HG02763 (cell line): ENCODE measurements at regions not wholly inside any gene's neighbourhood (a gene's known extent, or its start where the extent isn't known, plus 50 kb on each side); places are given as distances from the start of the nearest gene placed in this dataset.
"Not testable (repeated sequence)": the region's sequence is repeated elsewhere in the genome, so short reads cannot be mapped to it uniquely, and the experiment has no call there.

ENCODE experiments used
- ATAC-seq: cut with Tn5 transposase; IDR thresholded peaks from one replicate; pipeline ENCODE4 v1.9.1; 2021; ENCODE audit warnings: mild to moderate bottlenecking, moderate library complexity; ENCODE audit not compliant: unreplicated experiment

GRCh38 chr2:167697948-167698347, 549.4 kb downstream of the STK39 start:
- ATAC-seq = no peak

GRCh38 chr2:167697194-167697593, 550.2 kb downstream of the STK39 start:
- ATAC-seq = no peak

GRCh38 chr2:167692936-167693335, 554.5 kb downstream of the STK39 start:
- no peak for ATAC-seq

- ATAC-seq = no peak
Observed at GRCh38 chr2:167692191-167692590, 555.2 kb downstream of the STK39 start.

- ATAC-seq = no peak
Observed at GRCh38 chr2:167689444-167689843, 558.0 kb downstream of the STK39 start.

GRCh38 chr2:167686691-167687090, 560.7 kb downstream of the STK39 start:
- no peak for ATAC-seq

- no peak for ATAC-seq
Observed at GRCh38 chr2:167681234-167682015, 566.0 kb downstream of the STK39 start.

- ATAC-seq = no peak
Observed at GRCh38 chr2:167678158-167678557, 569.2 kb downstream of the STK39 start.

- ATAC-seq = no peak
Observed at GRCh38 chr2:167675906-167676305, 571.5 kb downstream of the STK39 start.

GRCh38 chr2:167670588-167670987, 576.8 kb downstream of the STK39 start:
- ATAC-seq = no peak

- ATAC-seq = no peak
Observed at GRCh38 chr2:167653131-167653530, 594.3 kb downstream of the STK39 start.

- no peak for ATAC-seq
Observed at GRCh38 chr2:167652401-167652800, 595.0 kb downstream of the STK39 start.

- ATAC-seq = no peak
Observed at GRCh38 chr2:167651406-167652151, 595.8 kb downstream of the STK39 start.

GRCh38 chr2:167646557-167646956, 600.8 kb downstream of the STK39 start:
- no peak for ATAC-seq

GRCh38 chr2:167640096-167640495, 607.3 kb downstream of the STK39 start:
- no peak for ATAC-seq

- ATAC-seq = no peak
Observed at GRCh38 chr2:167637741-167638140, 609.7 kb downstream of the STK39 start.

GRCh38 chr2:167632271-167632670, 615.1 kb downstream of the STK39 start:
- ATAC-seq = not testable (repeated sequence)

GRCh38 chr2:167626961-167627360, 620.4 kb downstream of the STK39 start:
- ATAC-seq = no peak

GRCh38 chr2:167626301-167626700, 621.1 kb downstream of the STK39 start:
- ATAC-seq = no peak

GRCh38 chr2:167616997-167617396, 630.4 kb downstream of the STK39 start:
- no peak for ATAC-seq

GRCh38 chr2:167613471-167613870, 633.9 kb downstream of the STK39 start:
- ATAC-seq = no peak

GRCh38 chr2:167608487-167608886, 638.9 kb downstream of the STK39 start:
- no peak for ATAC-seq
